NT2/D1 (cell line): ENCODE measurements at regions not wholly inside any gene's neighbourhood (a gene's known extent, or its start where the extent isn't known, plus 50 kb on each side); places are given as distances from the start of the nearest gene placed in this dataset.

Experiments
- DNase-seq: peaks from one replicate; pipeline ENCODE4 v3.0.0-alpha.2; 2011; ENCODE audit warnings: low read depth, low spot score
- H3K27me3 ChIP-seq: 2 replicates; pipeline ENCODE4 v1.6.0; 2011; ENCODE audit warnings: mild to moderate bottlenecking; ENCODE audit not compliant: insufficient read length, insufficient read depth
- H3K36me3 ChIP-seq: 2 replicates; pipeline ENCODE4 v1.6.1; 2011; ENCODE audit warnings: mild to moderate bottlenecking, low read length, mixed read lengths; ENCODE audit not compliant: insufficient read depth, insufficient read length
- H3K4me1 ChIP-seq: 2 replicates; pipeline ENCODE4 v1.5.1; 2011; ENCODE audit not compliant: insufficient read depth, insufficient read length
- H3K4me3 ChIP-seq: 2 replicates; pipeline ENCODE4 v1.5.1; 2011; ENCODE audit warnings: low read depth; ENCODE audit not compliant: insufficient read length
- H3K9ac ChIP-seq: 2 replicates; pipeline ENCODE4 v1.6.0; 2011; ENCODE audit warnings: low read depth; ENCODE audit not compliant: insufficient read length
- H3K9me3 ChIP-seq: 2 replicates; pipeline ENCODE4 v1.5.1; 2011; ENCODE audit warnings: mild to moderate bottlenecking, low read length; ENCODE audit not compliant: insufficient read depth
- SUZ12 ChIP-seq: IDR thresholded peaks from 2 replicates; pipeline ENCODE4 v1.6.1; 2011; ENCODE audit not compliant: insufficient read length, insufficient read depth; ENCODE audit errors: extremely low read depth
- YY1 ChIP-seq: IDR thresholded peaks from 2 replicates; pipeline ENCODE4 v1.6.1; 2011; ENCODE audit not compliant: insufficient read length, insufficient read depth
- ZNF274 ChIP-seq: IDR thresholded peaks from 2 replicates; pipeline ENCODE4 v1.6.1; 2011; ENCODE audit warnings: mild to moderate bottlenecking, low read depth, low read length

DNA sequence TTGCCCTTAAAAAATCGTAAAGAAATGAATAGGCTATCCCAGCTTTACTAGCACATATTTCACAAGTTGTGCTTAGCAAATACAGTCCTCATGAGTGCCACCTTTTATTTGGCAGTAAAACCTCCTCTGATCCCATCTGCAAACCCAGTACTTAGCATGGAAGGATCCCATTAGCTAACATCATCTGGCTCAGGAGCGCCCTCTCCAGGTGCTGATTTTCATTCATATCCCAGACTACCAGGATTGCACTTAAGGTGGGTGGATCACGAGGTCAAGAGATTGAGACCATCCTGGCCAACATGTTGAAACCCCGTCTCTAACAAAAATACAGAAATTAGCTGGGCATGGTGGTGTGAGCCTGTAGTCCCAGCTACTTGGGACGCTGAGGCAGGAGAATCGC is 76.1 kb upstream of the PAX6 start:
- DNase-seq, result no peak
- H3K36me3 ChIP-seq, result no peaks in the 10 kb centered on the region
- H3K27me3 ChIP-seq, result no peaks in the 10 kb centered on the region

DNA sequence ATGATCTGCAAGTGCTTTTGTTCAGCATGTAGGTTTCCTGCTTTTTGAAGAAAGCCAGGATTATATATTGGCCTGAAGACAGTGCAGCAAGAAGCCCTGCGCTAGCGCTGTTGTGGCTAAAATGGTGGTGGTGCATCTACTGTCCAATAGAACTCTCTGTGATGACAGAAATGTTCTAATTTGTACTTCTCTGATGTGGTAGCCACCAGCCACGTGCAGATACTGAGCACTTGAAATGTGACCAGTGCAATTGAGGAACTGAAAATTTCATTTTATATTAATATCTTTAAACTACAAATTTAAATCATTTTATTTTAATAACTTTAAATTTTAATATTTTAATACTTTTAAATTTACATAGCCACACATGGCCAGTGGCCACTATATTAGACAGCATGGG is 73.0 kb upstream of the PAX6 start:
- H3K9ac ChIP-seq, result no peak overlapping the region
- H3K36me3 ChIP-seq, result no peaks in the 10 kb centered on the region
- H3K4me1 ChIP-seq, result peaks cover 3% of the 10 kb centered on the region
- TF ChIP-seq YY1, result no peak
- TF ChIP-seq ZNF274, result no peak
- TF ChIP-seq SUZ12, result no peak
- no peak for DNase-seq
- no peak overlapping the region for H3K4me3 ChIP-seq
- no peaks in the 10 kb centered on the region for H3K9me3 ChIP-seq
- H3K27me3 ChIP-seq, result no peaks in the 10 kb centered on the region

More for the DNA sequence above, 76.1 kb upstream of the PAX6 start:
- no peak overlapping the region for H3K4me3 ChIP-seq
- no peak overlapping the region for H3K9ac ChIP-seq
- H3K9me3 ChIP-seq, result no peaks in the 10 kb centered on the region
- TF ChIP-seq YY1 (no peak), SUZ12 (no peak), ZNF274 (no peak)
- peaks cover 3% of the 10 kb centered on the region for H3K4me1 ChIP-seq

DNA sequence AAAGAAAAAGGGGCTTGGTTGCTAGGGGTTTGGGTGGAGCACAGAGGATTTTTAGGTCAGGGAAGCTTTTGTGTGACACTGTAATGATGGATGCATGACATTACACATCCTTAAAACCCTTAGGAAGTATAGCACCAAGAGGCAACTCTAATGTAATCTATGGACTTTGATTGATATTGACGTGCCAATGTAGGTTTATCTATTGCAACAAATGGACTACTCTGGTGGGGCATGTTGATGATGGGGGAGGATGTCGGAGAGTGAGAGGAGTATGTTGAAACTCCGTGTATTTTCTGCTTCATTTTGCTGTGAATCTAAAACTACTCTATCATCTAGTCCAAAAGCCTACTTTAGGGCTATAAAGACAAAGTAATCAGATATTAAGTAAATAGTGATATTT is 72.3 kb upstream of the PAX6 start:
- Histone ChIP-seq H3K9me3 (no peaks in the 10 kb centered on the region), H3K27me3 (no peaks in the 10 kb centered on the region), H3K4me1 (peaks cover 3% of the 10 kb centered on the region), H3K36me3 (no peaks in the 10 kb centered on the region), H3K4me3 (no peak overlapping the region), H3K9ac (no peak overlapping the region)
- no peak for DNase-seq
- TF ChIP-seq SUZ12, result no peak
- no peak for TF ChIP-seq ZNF274
- TF ChIP-seq YY1, result no peak

GRCh38 chr11:31882951-31883392 is 71.8 kb upstream of the PAX6 start:
- H3K27me3 ChIP-seq, result no peaks in the 10 kb centered on the region
- no peaks in the 10 kb centered on the region for H3K9me3 ChIP-seq
- no peaks in the 10 kb centered on the region for H3K36me3 ChIP-seq
- H3K9ac ChIP-seq, result no peak overlapping the region
- TF ChIP-seq YY1 (no peak), SUZ12 (no peak), ZNF274 (no peak)
- peaks cover 3% of the 10 kb centered on the region for H3K4me1 ChIP-seq
- H3K4me3 ChIP-seq, result no peak overlapping the region
- DNase-seq, result peak; percentile 77

- DNase-seq, result no peak
- TF ChIP-seq YY1, result no peak
- TF ChIP-seq ZNF274, result no peak
- TF ChIP-seq SUZ12, result no peak
- no peak overlapping the region for H3K9ac ChIP-seq
Measured at GRCh38 chr11:31881825-31882224, 70.7 kb upstream of the PAX6 start.

DNA sequence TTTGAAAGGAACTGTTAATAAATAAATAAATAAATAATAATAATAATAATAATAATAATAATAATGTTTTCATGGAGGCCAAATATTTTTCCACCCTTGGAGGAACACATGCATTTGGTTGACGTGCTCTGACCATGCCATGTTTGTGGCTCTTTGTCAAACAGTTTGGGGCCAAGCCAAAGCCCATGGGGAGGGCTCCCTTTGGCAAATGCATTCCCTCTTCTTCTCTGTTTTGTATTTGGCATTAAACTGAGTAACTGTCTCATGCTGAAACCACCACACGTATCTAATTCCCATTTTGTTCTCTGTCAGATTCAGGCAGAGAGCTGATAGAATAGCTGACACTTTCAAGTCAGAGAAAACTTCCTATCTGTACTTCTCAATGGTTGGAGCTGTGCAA is 68.6 kb upstream of the PAX6 start:
- Histone ChIP-seq H3K27me3 (no peaks in the 10 kb centered on the region), H3K9ac (no peak overlapping the region), H3K4me1 (peaks cover 7% of the 10 kb centered on the region), H3K4me3 (no peak overlapping the region), H3K9me3 (no peaks in the 10 kb centered on the region), H3K36me3 (no peaks in the 10 kb centered on the region)
- DNase-seq, result no peak
- TF ChIP-seq ZNF274 (no peak), YY1 (no peak), SUZ12 (no peak)

More at GRCh38 chr11:31881825-31882224, 70.7 kb upstream of the PAX6 start:
- H3K27me3 ChIP-seq, result no peaks in the 10 kb centered on the region
- H3K9me3 ChIP-seq, result no peaks in the 10 kb centered on the region
- H3K4me1 ChIP-seq, result peaks cover 3% of the 10 kb centered on the region
- H3K36me3 ChIP-seq, result no peaks in the 10 kb centered on the region
- H3K4me3 ChIP-seq, result no peak overlapping the region

GRCh38 chr11:31877863-31878262 is 66.7 kb upstream of the PAX6 start:
- Histone ChIP-seq H3K27me3 (no peaks in the 10 kb centered on the region), H3K9me3 (no peaks in the 10 kb centered on the region), H3K36me3 (no peaks in the 10 kb centered on the region), H3K4me3 (no peak overlapping the region), H3K9ac (no peak overlapping the region), H3K4me1 (peaks cover 7% of the 10 kb centered on the region)
- no peak for DNase-seq
- no peak for TF ChIP-seq SUZ12
- TF ChIP-seq ZNF274, result no peak
- TF ChIP-seq YY1, result no peak
